ENCODE measurements at regions not wholly inside any gene's neighbourhood (a gene's known extent, or its start where the extent isn't known, plus 50 kb on each side); places are given as distances from the start of the nearest gene placed in this dataset.
"Not testable (repeated sequence)": the region's sequence is repeated elsewhere in the genome, so short reads cannot be mapped to it uniquely, and the experiment has no call there.

DNA sequence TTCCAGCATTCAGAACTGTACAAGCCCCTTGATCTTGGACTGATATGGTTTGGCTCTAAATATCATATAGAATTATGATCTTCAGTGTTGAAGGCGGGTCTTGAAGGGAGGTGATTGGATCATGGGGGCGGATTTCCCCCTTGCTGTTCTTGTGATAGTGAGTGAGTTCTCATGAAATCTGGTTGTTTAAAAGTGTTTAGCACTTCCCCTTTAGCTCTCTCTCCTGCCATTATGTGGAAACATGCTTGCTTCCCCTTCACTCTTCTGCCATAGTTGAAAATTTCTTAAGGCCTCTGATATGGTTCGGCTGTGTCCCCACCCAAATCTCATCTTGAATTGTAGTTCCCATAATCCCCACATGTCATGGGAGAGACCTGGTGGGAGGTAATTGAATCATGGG lies 305.3 kb upstream of the CYRIA start:
- DNase-seq (ENCODE audit: low spot score) = not testable (repeated sequence)

- DNase-seq (ENCODE audit: low spot score) = no peak
Observed at GRCh38 chr2:16962505-16962904, 296.9 kb upstream of the CYRIA start.

- no peak for DNase-seq (ENCODE audit: low spot score)
Observed at GRCh38 chr2:16960579-16960978, 294.9 kb upstream of the CYRIA start.

DNA sequence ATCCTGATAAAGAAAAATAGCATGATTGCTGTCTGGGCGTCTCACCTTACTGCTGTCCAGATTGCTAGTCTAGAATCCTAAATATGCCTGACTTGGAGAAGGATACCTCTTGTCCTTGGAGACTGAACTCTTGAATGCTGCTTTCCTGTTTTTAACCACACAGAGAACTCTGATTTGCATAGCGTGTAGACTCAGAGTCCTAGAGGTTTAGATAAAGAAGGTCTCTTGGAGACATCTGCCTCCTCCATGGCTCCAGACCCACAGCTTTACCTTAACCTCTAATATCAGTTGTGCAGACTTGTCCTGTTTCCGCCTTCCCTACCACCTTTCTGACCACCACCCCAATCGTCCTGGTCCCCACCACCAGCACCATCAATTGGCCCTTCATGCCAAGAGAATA lies 292.6 kb upstream of the CYRIA start:
- no peak for DNase-seq (ENCODE audit: low spot score)

DNA sequence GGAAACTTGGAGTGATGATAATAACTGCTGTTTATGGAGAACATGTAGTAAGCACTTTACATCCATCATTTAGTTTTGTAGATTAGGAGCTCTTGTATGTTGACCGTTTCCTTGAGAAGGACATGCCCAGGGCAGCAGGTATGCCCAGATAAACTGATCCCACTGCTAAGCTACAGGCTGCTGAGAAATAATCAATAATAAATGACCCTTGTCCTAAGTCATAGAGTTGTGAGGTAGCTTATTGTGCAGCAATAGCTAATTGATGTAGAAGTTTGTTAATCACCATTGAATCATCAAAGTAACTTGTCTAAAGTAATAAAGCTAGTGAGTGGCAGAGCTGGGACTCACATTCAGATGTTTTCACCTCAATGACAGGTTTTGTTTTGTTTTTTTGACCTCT lies 287.2 kb upstream of the CYRIA start:
- DNase-seq (ENCODE audit: low spot score) = no peak

DNA sequence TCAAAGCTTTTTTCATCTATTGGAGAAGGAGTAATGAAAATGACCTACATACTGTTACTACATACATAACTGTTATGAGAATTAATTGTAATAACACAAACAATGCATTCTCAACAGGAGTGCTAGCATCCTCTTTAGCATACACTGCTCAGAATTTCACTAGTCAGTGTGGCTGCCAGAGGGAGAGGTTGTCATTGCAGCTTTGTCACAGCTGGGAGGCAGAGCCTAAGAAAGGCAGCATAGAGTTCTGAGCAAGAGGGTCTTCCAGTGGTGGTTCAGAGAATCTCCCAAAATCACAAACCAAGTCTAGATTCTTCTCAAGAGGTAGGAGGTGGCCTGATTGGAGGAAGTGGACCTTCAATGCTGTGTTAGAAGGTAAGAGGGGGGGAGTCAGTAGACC lies 286.7 kb upstream of the CYRIA start:
- no peak for DNase-seq (ENCODE audit: low spot score)

DNA sequence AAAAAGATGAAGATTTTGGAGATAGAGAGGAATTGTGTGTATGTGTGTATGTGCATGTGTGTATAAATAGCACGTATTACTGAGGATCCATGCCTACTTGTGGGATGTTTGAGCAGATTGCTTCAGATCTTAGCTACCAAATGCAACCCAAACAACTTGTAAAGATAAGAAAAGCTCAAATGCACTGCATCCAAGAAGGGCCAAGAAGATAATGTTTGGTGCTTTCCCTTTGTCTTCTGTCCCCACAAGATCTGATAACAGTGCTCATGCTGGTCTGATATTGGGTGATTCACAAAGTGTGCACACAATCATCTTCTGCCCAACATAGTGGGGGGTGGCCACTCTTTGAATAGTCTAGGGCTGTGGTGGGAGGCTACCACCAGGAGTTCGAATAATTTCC lies 284.8 kb upstream of the CYRIA start:
- DNase-seq (ENCODE audit: low spot score) = no peak

DNA sequence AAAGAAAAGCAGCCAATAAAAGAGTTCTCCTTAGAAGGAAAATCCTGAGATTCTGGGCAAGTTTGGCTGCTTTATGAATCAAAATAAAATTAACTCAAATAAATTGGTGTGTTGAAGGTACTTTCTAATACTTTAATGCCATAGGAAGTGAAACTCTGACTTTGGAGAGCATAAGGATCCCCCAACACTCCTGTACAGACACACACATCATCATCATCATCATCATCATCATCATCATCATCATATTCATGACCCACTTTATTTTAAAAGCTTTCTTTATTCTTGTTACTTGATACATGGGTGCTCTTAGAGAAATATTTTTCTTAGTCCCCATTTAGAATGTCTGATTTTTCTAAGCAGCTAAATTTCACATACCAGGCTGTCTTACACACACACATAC lies 283.1 kb upstream of the CYRIA start:
- no peak for DNase-seq (ENCODE audit: low spot score)

DNA sequence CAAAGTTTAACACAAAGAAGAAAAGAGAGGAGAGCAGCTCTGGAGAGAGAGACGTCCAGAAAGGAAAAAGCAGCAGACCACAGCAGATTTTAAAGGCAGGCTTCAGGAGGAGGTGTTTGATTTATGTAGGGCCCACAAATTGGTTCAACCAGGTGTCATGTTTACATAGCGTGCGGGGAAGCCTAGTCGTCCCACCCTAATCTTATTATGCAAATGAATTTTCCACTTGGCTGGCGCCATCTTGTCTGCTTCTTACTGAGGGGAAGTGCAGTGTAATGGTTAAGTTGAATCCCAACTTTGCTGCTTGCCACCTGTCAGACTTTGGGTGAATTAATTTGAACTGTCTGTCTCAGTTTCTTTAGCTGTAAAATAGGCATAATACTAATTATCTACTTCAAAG lies 282.4 kb upstream of the CYRIA start:
- DNase-seq (ENCODE audit: low spot score) = no peak

DNA sequence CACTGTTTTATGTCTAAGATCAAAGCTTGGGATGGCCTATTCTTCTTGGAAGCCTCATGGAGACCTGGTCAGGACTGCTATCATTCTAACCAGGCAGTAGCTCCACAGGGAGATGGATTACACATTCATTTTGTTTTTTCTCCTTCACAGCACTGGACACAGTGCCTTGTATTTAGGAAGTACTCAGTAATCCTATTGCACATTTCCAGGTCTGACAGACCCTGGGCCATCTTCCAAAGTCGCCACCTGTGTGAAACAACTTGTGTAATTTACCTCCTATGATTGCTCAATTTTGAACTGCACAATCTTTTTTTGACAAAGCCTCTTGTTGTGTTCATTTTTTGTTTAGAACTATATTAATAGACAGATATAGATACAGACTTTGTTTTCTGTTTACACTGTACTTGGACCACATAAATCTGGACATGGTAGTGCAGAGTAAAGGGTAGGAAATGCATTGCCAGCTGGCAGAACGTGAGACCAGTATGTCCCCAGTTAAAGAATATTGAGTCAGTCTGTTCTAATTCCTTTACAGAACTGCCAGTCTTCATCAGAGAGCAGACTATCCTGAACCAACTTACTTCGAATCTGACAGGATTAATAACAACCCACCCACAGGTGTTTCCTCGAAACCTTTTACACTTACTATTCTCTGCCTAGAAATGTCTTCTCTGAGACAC lies 277.8 kb upstream of the CYRIA start:
- no peak for DNase-seq (ENCODE audit: low spot score)

GRCh38 chr2:16940214-16940613 lies 274.6 kb upstream of the CYRIA start:
- DNase-seq (ENCODE audit: low spot score) = no peak

DNA sequence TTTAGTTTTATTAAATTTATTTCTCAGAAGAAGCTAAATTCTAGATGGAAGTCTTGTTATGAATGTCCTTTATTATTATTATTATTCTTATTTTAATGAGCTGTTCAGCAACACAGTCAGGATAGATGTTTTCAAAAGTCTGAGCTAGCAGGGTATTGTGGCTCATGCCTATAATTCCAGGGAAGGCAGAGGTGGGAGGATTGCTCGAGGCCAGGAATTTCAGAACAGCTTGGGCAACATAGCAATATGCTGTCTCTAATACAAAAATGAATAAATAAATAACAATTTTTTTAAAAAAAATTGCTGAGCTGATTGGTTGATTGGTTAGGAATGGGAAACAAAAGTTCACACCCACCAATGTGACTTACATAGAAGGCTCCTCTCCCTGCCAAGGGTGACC lies 274.1 kb upstream of the CYRIA start:
- DNase-seq (ENCODE audit: low spot score) = no peak

GRCh38 chr2:16933355-16933754 lies 267.7 kb upstream of the CYRIA start:
- no peak for DNase-seq (ENCODE audit: low spot score)

DNA sequence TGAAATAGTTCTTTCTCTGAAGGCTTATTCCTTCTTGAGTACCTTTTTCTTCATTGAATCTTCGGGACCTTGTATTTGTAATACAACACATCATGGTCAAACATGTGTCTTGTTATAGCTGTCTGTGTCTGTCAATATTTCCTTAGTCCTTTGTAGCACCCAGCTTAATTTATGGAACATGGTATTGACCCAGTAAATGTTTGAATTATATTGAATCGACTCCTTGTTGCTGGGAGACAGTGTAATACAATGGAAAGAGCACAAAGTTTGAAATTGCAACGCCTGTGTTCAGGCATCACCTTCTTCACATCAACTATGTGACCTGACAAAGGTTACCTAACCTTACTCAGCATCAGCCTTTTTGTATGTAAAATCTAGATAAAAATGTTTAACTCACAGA lies 267.2 kb upstream of the CYRIA start:
- no peak for DNase-seq (ENCODE audit: low spot score)

GRCh38 chr2:16931441-16931840 lies 265.8 kb upstream of the CYRIA start:
- no peak for DNase-seq (ENCODE audit: low spot score)

DNA sequence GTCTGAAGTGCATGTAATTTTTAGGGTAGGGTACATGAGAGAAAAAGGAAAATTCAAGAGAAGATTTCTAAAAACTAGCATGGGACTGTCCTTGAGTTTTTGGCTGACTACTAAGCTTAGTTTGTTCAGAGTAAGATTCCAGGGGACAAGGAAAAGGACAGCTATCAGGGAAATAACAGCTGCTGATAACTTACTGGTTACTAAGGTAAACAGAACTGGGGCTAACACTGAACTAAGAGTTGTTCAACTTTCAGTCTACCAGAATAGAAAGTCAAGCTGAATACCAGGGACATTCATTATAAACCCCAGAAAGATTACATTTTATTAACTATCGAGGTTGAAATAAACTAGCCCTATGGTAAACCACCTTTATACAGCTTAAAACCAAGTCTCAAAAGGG lies 261.8 kb upstream of the CYRIA start:
- no peak for DNase-seq (ENCODE audit: low spot score)

DNA sequence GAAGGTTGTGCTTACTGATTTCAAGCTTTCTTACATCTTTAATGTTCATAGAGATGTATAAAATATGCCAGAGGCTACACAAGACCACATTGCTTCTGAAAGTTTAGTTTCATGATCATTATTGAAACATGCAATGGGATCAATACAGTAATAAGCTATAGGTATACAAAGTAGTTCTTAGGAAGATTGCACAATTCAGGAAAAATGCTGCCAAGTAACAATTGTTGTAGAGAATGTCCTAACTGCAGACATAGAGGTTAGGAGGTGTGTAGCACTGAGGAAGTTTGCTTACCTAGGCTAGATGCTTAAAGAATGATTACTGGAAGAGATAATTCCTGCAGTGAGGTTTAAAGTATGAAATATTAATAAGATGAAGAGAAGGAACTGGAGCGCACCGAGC lies 259.5 kb upstream of the CYRIA start:
- no peak for DNase-seq (ENCODE audit: low spot score)

- DNase-seq (ENCODE audit: low spot score) = not testable (repeated sequence)
Observed at GRCh38 chr2:16915341-16915755, 249.7 kb upstream of the CYRIA start.

- DNase-seq (ENCODE audit: low spot score) = no peak
Observed at GRCh38 chr2:16911746-16912145, 246.1 kb upstream of the CYRIA start.

GRCh38 chr2:16908656-16909055 lies 243.0 kb upstream of the CYRIA start:
- peak; percentile 6 for DNase-seq (ENCODE audit: low spot score)

DNA sequence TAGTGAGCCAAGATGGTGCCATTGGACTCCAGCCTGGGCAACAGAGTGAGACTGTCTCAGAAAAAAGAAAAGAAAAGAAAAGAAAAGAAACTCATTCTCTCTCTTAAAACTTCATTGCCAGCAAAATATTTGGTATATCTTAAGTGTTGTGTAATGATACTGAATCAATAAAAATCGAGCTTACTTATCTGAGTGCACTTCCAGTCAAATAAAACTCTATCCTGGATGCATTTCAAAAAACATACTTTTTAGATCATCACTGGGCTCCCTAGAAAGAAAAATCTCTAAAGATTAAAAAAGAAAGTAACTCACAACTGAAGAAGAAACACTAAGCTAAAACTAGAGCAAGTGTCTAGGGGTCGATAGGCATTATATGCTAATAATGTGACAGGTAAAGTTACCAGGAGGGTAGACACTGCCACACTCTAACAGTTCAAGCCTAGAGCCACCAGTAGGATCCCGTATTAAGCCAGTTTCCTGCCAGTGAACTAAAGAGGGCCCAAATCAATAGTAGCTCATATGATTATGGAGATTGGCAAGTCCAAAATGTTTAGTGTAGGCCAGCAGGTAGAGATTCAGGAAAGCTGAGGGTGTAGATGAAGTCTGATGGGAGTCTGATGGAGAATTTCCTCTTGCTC lies 242.1 kb upstream of the CYRIA start:
- DNase-seq (ENCODE audit: low spot score) = no peak

DNA sequence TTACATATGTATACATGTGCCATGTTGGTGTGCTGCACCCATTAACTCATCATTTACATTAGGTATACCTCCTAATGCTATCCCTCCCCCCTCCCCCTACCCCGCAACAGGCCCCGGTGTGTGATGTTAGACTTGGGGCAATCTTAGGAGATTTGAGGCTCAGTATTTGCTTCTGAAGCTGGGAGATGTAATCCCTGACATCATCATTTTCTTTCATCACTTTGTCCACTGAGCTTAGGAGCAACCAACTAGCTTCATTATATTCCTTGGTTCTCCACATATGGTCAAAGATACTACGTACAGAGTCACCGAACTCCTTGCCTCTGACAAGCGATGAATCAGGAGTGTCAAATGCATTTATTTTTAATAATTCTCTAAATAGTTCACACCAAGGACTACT lies 239.7 kb upstream of the CYRIA start:
- DNase-seq (ENCODE audit: low spot score) = not testable (repeated sequence)

- DNase-seq (ENCODE audit: low spot score) = no peak
Observed at GRCh38 chr2:16900405-16901025, 234.9 kb upstream of the CYRIA start.

DNA sequence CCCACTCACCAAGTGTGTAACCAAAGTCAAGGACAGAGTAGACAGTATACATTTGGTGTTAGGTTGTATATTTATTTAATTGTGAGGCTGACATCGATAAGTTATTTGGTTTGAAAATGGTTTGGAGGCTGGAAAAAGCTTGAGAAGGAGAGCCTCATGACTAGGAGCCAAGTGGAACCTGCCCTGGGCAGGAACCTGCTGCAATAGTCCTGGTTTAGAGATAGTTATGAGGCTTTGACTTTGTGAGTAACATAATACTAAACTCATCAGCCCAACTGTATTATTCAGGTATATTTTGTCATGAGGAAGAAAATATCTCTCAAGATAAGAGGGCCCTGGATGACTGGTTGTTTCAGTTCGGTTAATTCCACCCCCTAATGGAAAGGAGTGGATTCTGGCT lies 234.3 kb upstream of the CYRIA start:
- DNase-seq (ENCODE audit: low spot score) = no peak

All from GM03348 (cell line).